ENCODE measurements at regions not wholly inside any gene's neighbourhood (a gene's known extent, or its start where the extent isn't known, plus 50 kb on each side); places are given as distances from the start of the nearest gene placed in this dataset.
"Not testable (repeated sequence)": the region's sequence is repeated elsewhere in the genome, so short reads cannot be mapped to it uniquely, and the experiment has no call there.

DNA sequence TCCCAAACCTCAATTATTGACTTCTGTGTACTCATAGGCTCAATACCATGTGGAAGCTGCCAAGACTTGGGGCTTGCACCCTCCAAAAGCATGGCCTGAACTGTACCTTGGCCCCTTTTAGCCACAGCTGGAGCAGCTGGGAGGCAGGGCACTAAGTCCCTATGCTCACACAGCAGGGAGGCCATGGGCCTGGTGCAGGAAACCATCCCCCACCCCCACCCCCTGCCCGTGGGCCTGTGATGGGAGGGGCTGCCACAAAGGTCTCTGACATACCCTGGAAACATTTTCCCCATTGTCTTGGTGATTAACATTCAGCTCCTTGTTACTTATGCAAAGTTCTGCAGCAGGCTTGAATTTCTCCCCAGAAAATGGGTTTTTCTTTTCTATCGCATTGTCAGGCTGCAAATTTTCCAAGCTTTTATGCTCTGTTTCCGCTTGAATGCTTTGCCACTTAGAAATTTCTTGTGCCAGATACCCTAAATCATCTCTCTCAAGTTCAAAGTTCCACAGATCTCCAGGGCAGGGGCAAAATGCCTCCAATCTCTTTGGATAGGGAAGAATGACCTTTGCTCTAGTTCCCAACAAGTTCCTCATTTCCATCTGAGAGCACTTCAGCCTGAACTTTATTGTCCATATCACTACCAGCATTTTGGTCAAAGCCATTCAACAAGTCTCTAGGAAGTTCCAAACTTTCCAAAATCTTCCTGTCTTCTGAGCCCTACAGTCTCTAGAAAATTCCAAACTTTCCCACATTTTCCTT is 141.8 kb downstream of the AHR start:
- TF ChIP-seq, protein P1, sequence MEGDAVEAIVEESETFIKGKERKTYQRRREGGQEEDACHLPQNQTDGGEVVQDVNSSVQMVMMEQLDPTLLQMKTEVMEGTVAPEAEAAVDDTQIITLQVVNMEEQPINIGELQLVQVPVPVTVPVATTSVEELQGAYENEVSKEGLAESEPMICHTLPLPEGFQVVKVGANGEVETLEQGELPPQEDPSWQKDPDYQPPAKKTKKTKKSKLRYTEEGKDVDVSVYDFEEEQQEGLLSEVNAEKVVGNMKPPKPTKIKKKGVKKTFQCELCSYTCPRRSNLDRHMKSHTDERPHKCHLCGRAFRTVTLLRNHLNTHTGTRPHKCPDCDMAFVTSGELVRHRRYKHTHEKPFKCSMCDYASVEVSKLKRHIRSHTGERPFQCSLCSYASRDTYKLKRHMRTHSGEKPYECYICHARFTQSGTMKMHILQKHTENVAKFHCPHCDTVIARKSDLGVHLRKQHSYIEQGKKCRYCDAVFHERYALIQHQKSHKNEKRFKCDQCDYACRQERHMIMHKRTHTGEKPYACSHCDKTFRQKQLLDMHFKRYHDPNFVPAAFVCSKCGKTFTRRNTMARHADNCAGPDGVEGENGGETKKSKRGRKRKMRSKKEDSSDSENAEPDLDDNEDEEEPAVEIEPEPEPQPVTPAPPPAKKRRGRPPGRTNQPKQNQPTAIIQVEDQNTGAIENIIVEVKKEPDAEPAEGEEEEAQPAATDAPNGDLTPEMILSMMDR (IDR thresholded peaks at IDR 0.05) = not testable (repeated sequence)
- not testable (repeated sequence) for TF ChIP-seq EP300 (IDR thresholded peaks at IDR 0.05)

All from tibial nerve (tissue), 4 donors.